Chondrocyte (in vitro differentiated cells): ENCODE measurements at regions not wholly inside any gene's neighbourhood (a gene's known extent, or its start where the extent isn't known, plus 50 kb on each side); places are given as distances from the start of the nearest gene placed in this dataset.

ENCODE experiments used
- DNase-seq: peaks from one replicate; pipeline ENCODE4 v3.0.0; 2021; ENCODE audit warnings: mixed read lengths, low spot score
- H3K27ac Mint-ChIP-seq: one replicate; pipeline ENCODE4 v1.8.0; 2021; ENCODE audit warnings: mild to moderate bottlenecking, moderate library complexity, mixed read lengths; ENCODE audit not compliant: unreplicated experiment
- H3K27me3 Mint-ChIP-seq: 2 replicates; pipeline ENCODE4 v1.8.0; 2021; ENCODE audit warnings: low read depth, mixed read lengths
- H3K36me3 Mint-ChIP-seq: 2 replicates; pipeline ENCODE4 v1.8.0; 2021; ENCODE audit warnings: low read depth, mixed read lengths
- H3K4me1 Mint-ChIP-seq: 2 replicates; pipeline ENCODE4 v1.8.0; 2021; ENCODE audit warnings: low read depth, mild to moderate bottlenecking, mixed read lengths
- H3K4me3 Mint-ChIP-seq: one replicate; pipeline ENCODE4 v1.8.0; 2021; ENCODE audit warnings: mild to moderate bottlenecking, moderate library complexity, mixed read lengths; ENCODE audit not compliant: unreplicated experiment
- H3K9me3 Mint-ChIP-seq: 2 replicates; pipeline ENCODE4 v1.8.0; 2021; ENCODE audit warnings: low read depth, mixed read lengths
- TF ChIP-seq, protein P1 (sequence below): fragments of 200-600 bp; sonication (generic); IDR thresholded peaks from 2 replicates; pipeline ENCODE4 v1.5.0; 2021; ENCODE audit warnings: antibody characterized with exemption, mild to moderate bottlenecking, moderate library complexity

- TF ChIP-seq, protein P1, sequence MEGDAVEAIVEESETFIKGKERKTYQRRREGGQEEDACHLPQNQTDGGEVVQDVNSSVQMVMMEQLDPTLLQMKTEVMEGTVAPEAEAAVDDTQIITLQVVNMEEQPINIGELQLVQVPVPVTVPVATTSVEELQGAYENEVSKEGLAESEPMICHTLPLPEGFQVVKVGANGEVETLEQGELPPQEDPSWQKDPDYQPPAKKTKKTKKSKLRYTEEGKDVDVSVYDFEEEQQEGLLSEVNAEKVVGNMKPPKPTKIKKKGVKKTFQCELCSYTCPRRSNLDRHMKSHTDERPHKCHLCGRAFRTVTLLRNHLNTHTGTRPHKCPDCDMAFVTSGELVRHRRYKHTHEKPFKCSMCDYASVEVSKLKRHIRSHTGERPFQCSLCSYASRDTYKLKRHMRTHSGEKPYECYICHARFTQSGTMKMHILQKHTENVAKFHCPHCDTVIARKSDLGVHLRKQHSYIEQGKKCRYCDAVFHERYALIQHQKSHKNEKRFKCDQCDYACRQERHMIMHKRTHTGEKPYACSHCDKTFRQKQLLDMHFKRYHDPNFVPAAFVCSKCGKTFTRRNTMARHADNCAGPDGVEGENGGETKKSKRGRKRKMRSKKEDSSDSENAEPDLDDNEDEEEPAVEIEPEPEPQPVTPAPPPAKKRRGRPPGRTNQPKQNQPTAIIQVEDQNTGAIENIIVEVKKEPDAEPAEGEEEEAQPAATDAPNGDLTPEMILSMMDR, result no peak
- Mint-ChIP-seq H3K4me3 (no peak overlapping the region), H3K27me3 (no peaks in the 10 kb centered on the region), H3K27ac (peak overlapping the region; percentile 74), H3K9me3 (peaks cover 4% of the 10 kb centered on the region), H3K36me3 (no peaks in the 10 kb centered on the region), H3K4me1 (peaks cover 54% of the 10 kb centered on the region)
- no peak for DNase-seq
Measured at GRCh38 chr4:125739760-125740159, 425.0 kb downstream of the FAT4 start.

DNA sequence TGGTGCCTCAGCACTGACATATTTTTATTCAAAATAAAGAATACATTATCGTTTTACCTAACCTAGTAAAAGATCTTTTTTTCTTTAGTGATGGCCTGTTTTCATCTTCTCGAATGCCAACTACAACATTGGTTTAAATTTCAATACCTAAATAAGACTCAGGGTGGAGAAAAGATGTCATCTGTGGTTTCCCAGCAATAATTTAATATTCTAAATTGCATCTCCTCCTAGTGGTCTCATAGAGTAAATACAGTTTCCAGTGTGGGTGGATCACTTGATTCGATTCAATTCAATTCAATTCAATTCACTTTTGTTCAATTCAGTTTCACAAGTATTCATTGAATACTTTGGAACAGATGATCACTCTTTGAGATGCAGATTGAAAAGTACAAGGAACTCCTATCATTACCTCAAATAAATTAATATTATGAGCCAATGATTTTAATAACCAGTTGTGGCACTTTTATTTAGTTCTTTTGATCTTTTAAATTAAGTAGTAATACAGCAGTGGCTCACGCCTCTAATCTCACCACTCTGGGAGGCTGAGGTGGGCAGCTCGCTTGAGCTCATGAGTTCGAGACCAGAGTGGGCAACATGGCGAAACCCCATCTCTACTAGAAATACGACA is 427.2 kb downstream of the FAT4 start:
- Mint-ChIP-seq H3K9me3 (no peaks in the 10 kb centered on the region), H3K4me3 (no peak overlapping the region), H3K27ac (no peak overlapping the region), H3K27me3 (no peaks in the 10 kb centered on the region), H3K36me3 (no peaks in the 10 kb centered on the region), H3K4me1 (peaks cover 32% of the 10 kb centered on the region)
- TF ChIP-seq, protein P1, result peak; percentile 87
- DNase-seq, result no peak

DNA sequence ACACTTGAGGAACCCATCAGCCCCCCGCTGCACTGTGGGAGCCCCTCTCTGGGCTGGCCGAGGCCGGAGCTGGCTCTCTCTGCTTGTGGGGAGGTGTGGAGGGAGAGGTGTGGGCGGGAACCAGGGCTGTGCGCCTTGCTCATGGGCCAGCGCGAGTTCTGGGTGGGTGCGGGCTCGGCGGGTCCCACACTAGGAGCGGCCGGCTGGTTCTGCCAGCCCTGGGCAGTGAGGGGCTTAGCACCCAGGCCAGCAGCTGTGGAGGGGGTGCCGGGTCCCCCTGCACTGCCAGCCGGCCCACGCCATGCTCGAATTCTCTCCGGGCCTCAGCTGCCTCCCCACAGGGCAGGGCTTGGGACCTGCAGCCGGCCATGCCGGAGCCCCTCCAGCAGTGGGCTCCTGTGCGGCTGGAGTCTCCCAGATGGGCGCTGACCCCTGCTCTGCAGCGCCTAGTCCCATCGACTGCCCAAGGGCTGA is 430.2 kb downstream of the FAT4 start:
- H3K27ac Mint-ChIP-seq, result no peak overlapping the region
- TF ChIP-seq, protein P1, result no peak

GRCh38 chr4:125749354-125749753 is 434.6 kb downstream of the FAT4 start:
- peaks cover 2% of the 10 kb centered on the region for H3K27me3 Mint-ChIP-seq

More for the DNA sequence above, 430.2 kb downstream of the FAT4 start:
- peaks cover 18% of the 10 kb centered on the region for H3K4me1 Mint-ChIP-seq
- peaks cover 3% of the 10 kb centered on the region for H3K9me3 Mint-ChIP-seq
- H3K4me3 Mint-ChIP-seq, result no peak overlapping the region
- H3K27me3 Mint-ChIP-seq, result no peaks in the 10 kb centered on the region
- no peak for DNase-seq
- no peaks in the 10 kb centered on the region for H3K36me3 Mint-ChIP-seq

DNA sequence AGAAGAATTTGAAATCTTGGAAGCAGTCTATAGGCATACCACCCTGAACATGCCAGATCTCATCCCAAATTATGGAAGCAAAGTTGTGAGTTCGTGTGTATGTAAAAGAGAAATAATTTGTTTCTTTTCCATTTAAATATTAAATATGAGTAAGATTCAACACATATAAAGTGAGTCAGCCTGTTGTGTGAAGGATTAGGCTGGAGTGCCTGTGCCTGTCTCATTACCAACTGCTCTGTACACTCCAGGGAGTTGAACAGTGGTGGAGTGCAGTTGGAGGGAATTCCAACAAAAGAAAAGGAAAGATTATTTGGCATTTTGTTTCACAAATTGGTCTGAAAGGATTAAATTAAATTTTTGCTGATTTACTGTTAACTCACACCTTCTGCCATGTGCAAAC is 435.6 kb downstream of the FAT4 start:
- Mint-ChIP-seq H3K4me1 (no peaks in the 10 kb centered on the region), H3K27me3 (peaks cover 2% of the 10 kb centered on the region), H3K9me3 (peaks cover 3% of the 10 kb centered on the region), H3K27ac (no peak overlapping the region), H3K36me3 (no peaks in the 10 kb centered on the region), H3K4me3 (no peak overlapping the region)
- no peak for DNase-seq
- TF ChIP-seq, protein P1, result no peak

More at GRCh38 chr4:125749354-125749753, 434.6 kb downstream of the FAT4 start:
- no peak overlapping the region for H3K4me3 Mint-ChIP-seq
- no peak overlapping the region for H3K27ac Mint-ChIP-seq
- no peaks in the 10 kb centered on the region for H3K36me3 Mint-ChIP-seq
- no peak for DNase-seq
- no peaks in the 10 kb centered on the region for H3K4me1 Mint-ChIP-seq
- TF ChIP-seq, protein P1, result no peak
- peaks cover 3% of the 10 kb centered on the region for H3K9me3 Mint-ChIP-seq
